ENCODE measurements at regions not wholly inside any gene's neighbourhood (a gene's known extent, or its start where the extent isn't known, plus 50 kb on each side); places are given as distances from the start of the nearest gene placed in this dataset.

- TF ChIP-seq EZH2 (IDR thresholded peaks at IDR 0.05; ENCODE audit: low read length), result no peak
- TF ChIP-seq CTCF (optimal IDR thresholded peaks at IDR 0.05 in 1 of 3, IDR thresholded peaks at IDR 0.05 in 1 of 3, conservative IDR thresholded peaks at IDR 0.05 in 1 of 3; ENCODE audit: extremely low read depth in 1 of 3, insufficient read depth in 2 of 3, low read length in 3 of 3), result no peak
- no peaks in the 10 kb centered on the region for H3K9me3 ChIP-seq (ENCODE audit: control insufficient read depth, low read depth, low read length)
- H3K36me3 ChIP-seq (ENCODE audit: control insufficient read depth in 2 of 2, extremely low read depth in 1 of 2, insufficient read depth in 2 of 2, low read length in 2 of 2), result no peaks in the 10 kb centered on the region
- H3K4me2 ChIP-seq (ENCODE audit: control insufficient read depth, extremely low read depth, insufficient read depth, low read depth, low read length), result no peak overlapping the region
- no peaks in the 10 kb centered on the region for H3K27me3 ChIP-seq (ENCODE audit: control insufficient read depth, extremely low read depth, insufficient read depth, low read length)
- DNase-seq (ENCODE audit: low read depth, low spot score) (no peak), FAIRE-seq (no peak)
- no peaks in the 10 kb centered on the region for H3K79me2 ChIP-seq (ENCODE audit: control insufficient read depth, insufficient read depth, low read length)
- dilution Hi-C loops (cut with MboI; ENCODE audit: extremely low pct_ligation_motif_present, low sequenced_read_pairs), result no loop called here
- H3K9ac ChIP-seq (ENCODE audit: control insufficient read depth, extremely low read depth, insufficient read depth, low read length), result no peak overlapping the region
- H4K20me1 ChIP-seq (ENCODE audit: control insufficient read depth, extremely low read depth, insufficient read depth, low read length), result no peaks in the 10 kb centered on the region
- no peak overlapping the region for H3K27ac ChIP-seq (ENCODE audit: control insufficient read depth, insufficient read depth, low read length)
- no peaks in the 10 kb centered on the region for H3K4me1 ChIP-seq (ENCODE audit: control insufficient read depth, extremely low read depth, insufficient read depth, low read length)
- H2AFZ ChIP-seq (ENCODE audit: control insufficient read depth, low read length), result no peak overlapping the region
- no peak overlapping the region for H3K4me3 ChIP-seq (ENCODE audit: control insufficient read depth in 2 of 3, extremely low read depth in 1 of 3, insufficient read depth in 2 of 3, low read depth in 1 of 3, low read length in 3 of 3)
- no peaks in the 10 kb centered on the region for H3K9me1 ChIP-seq (ENCODE audit: control insufficient read depth, extremely low read depth, insufficient read depth, low read length)
Measured at GRCh38 chr12:97301576-97301975, 161.0 kb upstream of the RMST start.

GRCh38 chr12:97305651-97306050 is 157.0 kb upstream of the RMST start:
- H3K9me1 ChIP-seq (ENCODE audit: control insufficient read depth, extremely low read depth, insufficient read depth, low read length), result no peaks in the 10 kb centered on the region

More at GRCh38 chr12:97305651-97306050, 157.0 kb upstream of the RMST start:
- dilution Hi-C loops (cut with MboI; ENCODE audit: extremely low pct_ligation_motif_present, low sequenced_read_pairs), result no loop called here
- FAIRE-seq, result no peak
- Histone ChIP-seq H3K27me3 (ENCODE audit: control insufficient read depth, extremely low read depth, insufficient read depth, low read length) (no peaks in the 10 kb centered on the region), H4K20me1 (ENCODE audit: control insufficient read depth, extremely low read depth, insufficient read depth, low read length) (no peaks in the 10 kb centered on the region), H3K4me3 (ENCODE audit: control insufficient read depth in 2 of 3, extremely low read depth in 1 of 3, insufficient read depth in 2 of 3, low read depth in 1 of 3, low read length in 3 of 3) (no peak overlapping the region), H3K27ac (ENCODE audit: control insufficient read depth, insufficient read depth, low read length) (no peak overlapping the region), H3K9me3 (ENCODE audit: control insufficient read depth, low read depth, low read length) (no peaks in the 10 kb centered on the region), H3K36me3 (ENCODE audit: control insufficient read depth in 2 of 2, extremely low read depth in 1 of 2, insufficient read depth in 2 of 2, low read length in 2 of 2) (no peaks in the 10 kb centered on the region), H3K4me2 (ENCODE audit: control insufficient read depth, extremely low read depth, insufficient read depth, low read depth, low read length) (no peak overlapping the region), H2AFZ (ENCODE audit: control insufficient read depth, low read length) (no peak overlapping the region), H3K79me2 (ENCODE audit: control insufficient read depth, insufficient read depth, low read length) (no peaks in the 10 kb centered on the region), H3K4me1 (ENCODE audit: control insufficient read depth, extremely low read depth, insufficient read depth, low read length) (no peaks in the 10 kb centered on the region), H3K9ac (ENCODE audit: control insufficient read depth, extremely low read depth, insufficient read depth, low read length) (no peak overlapping the region)
- no peak for DNase-seq (ENCODE audit: low read depth, low spot score)
- no peak for TF ChIP-seq CTCF (optimal IDR thresholded peaks at IDR 0.05 in 1 of 3, IDR thresholded peaks at IDR 0.05 in 1 of 3, conservative IDR thresholded peaks at IDR 0.05 in 1 of 3; ENCODE audit: extremely low read depth in 1 of 3, insufficient read depth in 2 of 3, low read length in 3 of 3)
